IPS-11a (cell line): ENCODE measurements at regions not wholly inside any gene's neighbourhood (a gene's known extent, or its start where the extent isn't known, plus 50 kb on each side); places are given as distances from the start of the nearest gene placed in this dataset.

Experiments used
- H3K4me3 ChIP-seq: one replicate; pipeline ENCODE4 v1.5.1; 2013; ENCODE audit warnings: low read depth, low read length, control low read depth

GRCh38 chr2:188129677-188130076 is 162.0 kb upstream of the GULP1 start:
- no peak overlapping the region for H3K4me3 ChIP-seq

GRCh38 chr2:188130317-188130716 is 161.4 kb upstream of the GULP1 start:
- H3K4me3 ChIP-seq = no peak overlapping the region

GRCh38 chr2:188131281-188131680 is 160.4 kb upstream of the GULP1 start:
- H3K4me3 ChIP-seq = no peak overlapping the region

GRCh38 chr2:188132385-188132784 is 159.3 kb upstream of the GULP1 start:
- H3K4me3 ChIP-seq = no peak overlapping the region

GRCh38 chr2:188134241-188134640 is 157.4 kb upstream of the GULP1 start:
- H3K4me3 ChIP-seq = no peak overlapping the region

- H3K4me3 ChIP-seq = no peak overlapping the region
Measured at GRCh38 chr2:188138313-188138712, 153.4 kb upstream of the GULP1 start.

- H3K4me3 ChIP-seq = no peak overlapping the region
Measured at GRCh38 chr2:188142088-188142487, 149.6 kb upstream of the GULP1 start.

- H3K4me3 ChIP-seq = no peak overlapping the region
Measured at GRCh38 chr2:188142636-188143295, 148.9 kb upstream of the GULP1 start.

- no peak overlapping the region for H3K4me3 ChIP-seq
Measured at GRCh38 chr2:188145885-188146284, 145.8 kb upstream of the GULP1 start.

GRCh38 chr2:188146888-188147287 is 144.8 kb upstream of the GULP1 start:
- no peak overlapping the region for H3K4me3 ChIP-seq

- no peak overlapping the region for H3K4me3 ChIP-seq
Measured at GRCh38 chr2:188151670-188152069, 140.0 kb upstream of the GULP1 start.

- no peak overlapping the region for H3K4me3 ChIP-seq
Measured at GRCh38 chr2:188158337-188159100, 133.2 kb upstream of the GULP1 start.

- no peak overlapping the region for H3K4me3 ChIP-seq
Measured at GRCh38 chr2:188159484-188159883, 132.2 kb upstream of the GULP1 start.

GRCh38 chr2:188170356-188170755 is 121.3 kb upstream of the GULP1 start:
- H3K4me3 ChIP-seq = no peak overlapping the region

GRCh38 chr2:188176620-188177019 is 115.1 kb upstream of the GULP1 start:
- no peak overlapping the region for H3K4me3 ChIP-seq

GRCh38 chr2:188181067-188181838 is 110.4 kb upstream of the GULP1 start:
- H3K4me3 ChIP-seq = no peak overlapping the region

- H3K4me3 ChIP-seq = no peak overlapping the region
Measured at GRCh38 chr2:188181884-188182283, 109.8 kb upstream of the GULP1 start.

- no peak overlapping the region for H3K4me3 ChIP-seq
Measured at GRCh38 chr2:188187726-188188125, 103.9 kb upstream of the GULP1 start.

GRCh38 chr2:188189356-188189755 is 102.3 kb upstream of the GULP1 start:
- H3K4me3 ChIP-seq = no peak overlapping the region

- H3K4me3 ChIP-seq = no peak overlapping the region
Measured at GRCh38 chr2:188193230-188193629, 98.4 kb upstream of the GULP1 start.

GRCh38 chr2:188196343-188197008 is 95.2 kb upstream of the GULP1 start:
- no peak overlapping the region for H3K4me3 ChIP-seq
